GM19438 (cell line): ENCODE measurements at regions not wholly inside any gene's neighbourhood (a gene's known extent, or its start where the extent isn't known, plus 50 kb on each side); places are given as distances from the start of the nearest gene placed in this dataset.

Experiments used
- ATAC-seq: cut with Tn5 transposase; IDR thresholded peaks from one replicate; pipeline ENCODE4 v1.9.1; 2021; ENCODE audit warnings: low read depth; ENCODE audit not compliant: unreplicated experiment

DNA sequence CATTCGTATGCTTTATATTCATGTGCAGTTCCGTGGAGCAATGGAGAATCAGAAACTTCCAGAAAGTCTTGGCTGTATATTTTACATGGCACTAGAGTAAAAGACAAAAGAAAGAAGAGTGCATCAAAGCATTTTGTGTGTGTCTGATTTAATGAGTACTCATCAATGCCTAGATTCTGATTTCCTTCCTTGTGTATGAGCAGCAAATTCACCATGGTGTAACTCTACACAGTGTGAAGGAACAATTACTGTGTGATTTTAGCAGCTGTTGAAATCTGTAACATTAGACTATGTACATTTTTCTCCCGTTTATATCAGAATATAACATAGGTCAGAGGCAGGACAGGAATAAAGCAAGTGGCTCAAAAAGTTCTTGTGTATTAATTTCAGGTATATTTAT, 102.0 kb upstream of the TSC22D2 start:
- ATAC-seq = no peak

GRCh38 chr3:150303768-150304167, 104.3 kb upstream of the TSC22D2 start:
- no peak for ATAC-seq

GRCh38 chr3:150302246-150302645, 105.9 kb upstream of the TSC22D2 start:
- no peak for ATAC-seq

DNA sequence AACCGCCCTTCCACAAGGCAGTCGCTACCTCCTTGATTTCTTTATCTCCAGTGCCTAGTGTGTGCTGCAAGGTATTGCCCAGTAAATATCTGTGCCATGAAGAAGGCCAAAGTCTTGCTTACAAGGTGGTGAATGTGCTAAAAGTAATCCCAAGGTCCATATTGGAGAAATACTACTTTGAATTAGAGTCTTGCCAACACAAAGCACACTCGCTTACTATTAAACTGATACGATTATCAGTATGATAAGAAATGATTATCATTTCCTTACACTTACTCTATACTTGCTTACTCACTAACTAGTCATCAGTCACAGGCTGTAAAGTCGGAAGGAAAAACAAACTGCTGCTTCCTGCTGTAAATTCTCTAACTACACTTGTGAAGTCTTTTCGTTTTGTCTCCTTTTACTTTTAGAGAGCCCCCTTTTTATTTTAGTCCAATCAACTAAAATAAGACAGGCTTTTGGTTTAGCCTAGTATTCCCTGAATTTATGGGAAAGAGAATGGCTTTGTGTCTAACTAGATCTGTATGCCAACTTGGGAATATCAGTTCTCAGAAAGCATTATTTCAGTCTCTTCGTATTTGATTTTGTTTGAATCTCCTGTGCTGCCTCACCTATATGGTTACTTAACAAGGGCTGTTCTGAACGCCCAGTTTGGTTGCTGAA, 107.1 kb upstream of the TSC22D2 start:
- no peak for ATAC-seq

GRCh38 chr3:150300388-150300787, 107.7 kb upstream of the TSC22D2 start:
- ATAC-seq = no peak

- ATAC-seq = no peak
These were observed 108.9 kb upstream of the TSC22D2 start for GRCh38 chr3:150299201-150299600.

DNA sequence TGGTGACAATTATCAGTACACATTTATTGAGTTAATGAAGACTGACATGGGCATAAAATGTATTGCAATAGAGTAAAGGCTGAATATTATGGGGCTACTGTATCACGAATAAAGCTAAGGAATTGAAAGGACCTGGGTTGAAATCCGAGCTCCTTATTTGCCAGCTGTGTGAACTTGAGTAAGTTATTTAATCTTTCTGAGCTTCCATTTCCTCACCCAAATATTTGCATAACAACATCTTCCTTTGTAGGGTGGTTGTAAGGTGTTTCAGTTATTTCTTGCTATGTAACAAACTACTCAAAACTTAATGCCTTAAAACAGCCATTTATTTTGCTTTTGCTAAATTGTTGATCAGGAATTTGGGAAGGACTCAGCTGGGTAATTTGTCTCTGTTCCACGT, 111.1 kb upstream of the TSC22D2 start:
- no peak for ATAC-seq

DNA sequence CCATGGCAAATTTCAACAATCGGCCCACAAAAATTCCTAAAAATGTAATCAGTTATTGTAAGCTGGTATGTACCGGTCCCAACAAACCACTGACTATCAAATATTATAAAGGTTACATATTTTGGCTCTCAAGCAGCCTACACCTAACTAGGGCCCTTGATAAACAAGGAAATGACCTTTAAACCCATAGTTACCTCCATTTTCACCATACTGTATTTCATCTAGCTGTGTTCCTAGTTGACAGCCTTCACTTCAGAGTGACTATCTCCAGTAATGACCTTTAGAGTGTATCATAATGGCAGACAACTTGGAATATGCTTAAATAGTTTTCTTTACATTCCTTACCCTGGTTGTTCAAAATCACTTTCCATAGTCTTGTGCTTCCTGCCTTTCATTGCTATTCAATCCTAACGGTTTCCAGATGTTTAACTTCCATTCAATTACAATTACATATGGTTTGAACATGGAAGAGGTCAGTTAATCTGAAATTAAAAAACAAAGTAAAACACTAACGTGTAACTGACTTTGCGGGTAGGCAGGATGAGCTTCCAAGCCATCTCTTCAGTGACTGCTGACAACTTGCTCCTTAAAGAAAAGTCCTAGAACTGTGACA, 111.9 kb upstream of the TSC22D2 start:
- no peak for ATAC-seq

DNA sequence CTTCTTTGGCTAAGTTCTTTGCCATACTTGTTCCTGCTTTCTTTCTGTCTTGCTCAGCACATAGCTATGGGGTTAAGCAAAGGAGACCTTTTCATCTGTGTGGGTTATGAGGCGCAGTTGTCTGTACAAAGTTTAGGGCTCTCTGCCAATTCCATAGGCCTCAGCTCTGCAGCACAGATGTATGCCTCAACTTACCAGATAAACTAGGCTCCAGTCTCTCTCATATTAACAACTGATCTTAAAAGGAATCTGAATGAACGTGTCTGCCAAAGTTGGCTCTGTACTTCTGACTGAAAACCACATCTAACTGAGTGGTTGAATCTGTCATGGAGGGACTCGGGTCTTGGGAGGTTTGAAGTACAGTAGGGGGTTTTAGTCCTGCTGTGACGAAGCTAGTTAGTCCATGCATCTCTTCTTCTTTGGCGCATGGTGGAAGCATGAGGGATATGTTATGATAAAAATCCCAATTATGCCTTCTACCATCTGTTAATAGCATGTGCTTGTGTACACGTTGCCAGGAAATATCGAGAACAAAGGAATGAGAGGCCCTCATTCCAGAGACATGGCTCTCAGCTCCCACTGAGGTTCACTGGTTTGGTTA, 114.6 kb upstream of the TSC22D2 start:
- no peak for ATAC-seq

DNA sequence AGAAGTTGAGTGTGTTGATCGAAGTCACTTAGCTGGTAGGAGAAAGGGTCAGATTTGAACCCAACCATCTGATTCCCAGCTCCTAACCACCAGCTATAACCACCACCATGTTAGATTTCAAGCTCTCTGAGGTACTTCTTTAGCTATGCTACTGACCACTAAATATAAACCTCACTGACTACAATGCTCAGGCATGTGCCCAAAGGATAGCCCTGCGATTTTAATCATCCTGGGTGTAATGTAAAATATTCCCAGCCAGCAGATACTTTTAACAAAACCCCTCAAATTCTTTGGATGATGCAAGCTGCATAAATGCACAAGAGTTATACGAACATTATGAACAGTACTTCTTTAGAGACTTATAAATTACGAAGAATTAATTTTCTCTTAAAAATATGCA, 115.2 kb upstream of the TSC22D2 start:
- ATAC-seq = no peak

GRCh38 chr3:150291515-150291914, 116.6 kb upstream of the TSC22D2 start:
- ATAC-seq = no peak

GRCh38 chr3:150286390-150287147, 121.5 kb upstream of the TSC22D2 start:
- peak; percentile 86 for ATAC-seq

- no peak for ATAC-seq
These were observed 122.5 kb upstream of the TSC22D2 start for GRCh38 chr3:150285601-150286000.

- no peak for ATAC-seq
These were observed 129.2 kb upstream of the TSC22D2 start for GRCh38 chr3:150278843-150279381.

- no peak for ATAC-seq
These were observed 129.9 kb upstream of the TSC22D2 start for GRCh38 chr3:150278195-150278594.

DNA sequence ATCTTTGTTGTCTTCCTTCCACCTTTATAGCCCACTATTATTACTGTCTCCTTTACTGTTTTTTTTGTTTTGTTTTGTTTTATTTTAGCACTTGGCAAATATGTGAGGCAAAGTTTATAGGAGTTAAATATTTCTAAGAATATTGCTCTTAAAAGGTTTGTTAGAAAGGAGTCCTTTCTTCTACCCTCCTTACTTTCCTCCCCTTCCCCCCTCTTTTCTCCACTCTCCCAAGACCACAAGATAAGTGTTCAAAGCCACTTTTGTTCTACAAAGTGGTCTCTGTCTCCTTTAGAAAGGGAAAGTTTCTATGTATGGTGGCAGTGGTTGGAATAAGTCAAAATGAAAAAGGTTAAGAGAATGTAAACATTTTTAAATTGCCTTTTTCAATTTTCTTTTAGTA, 130.7 kb upstream of the TSC22D2 start:
- no peak for ATAC-seq

GRCh38 chr3:150275941-150276340, 132.2 kb upstream of the TSC22D2 start:
- no peak for ATAC-seq

- no peak for ATAC-seq
These were observed 133.7 kb upstream of the TSC22D2 start for GRCh38 chr3:150274372-150274771.

- no peak for ATAC-seq
These were observed 134.7 kb upstream of the TSC22D2 start for GRCh38 chr3:150273396-150273795.

DNA sequence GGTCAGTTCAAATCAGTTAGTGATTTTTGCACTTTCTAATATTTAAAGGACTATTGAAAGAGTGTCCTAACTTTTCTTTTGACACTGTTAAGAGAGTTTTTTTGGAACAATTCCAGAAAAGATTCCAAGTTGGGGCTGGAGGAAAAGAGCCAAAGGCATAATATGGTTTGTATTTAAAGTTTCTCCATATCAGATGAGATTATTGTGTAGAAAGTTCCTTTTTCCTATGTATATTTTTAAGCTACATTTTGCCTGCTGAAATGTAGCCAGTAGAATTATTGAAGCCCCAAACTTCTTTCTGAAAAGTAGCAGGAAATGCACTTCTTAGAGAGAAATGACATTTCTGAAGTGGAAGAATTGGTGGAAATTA, 136.5 kb upstream of the TSC22D2 start:
- ATAC-seq = no peak

DNA sequence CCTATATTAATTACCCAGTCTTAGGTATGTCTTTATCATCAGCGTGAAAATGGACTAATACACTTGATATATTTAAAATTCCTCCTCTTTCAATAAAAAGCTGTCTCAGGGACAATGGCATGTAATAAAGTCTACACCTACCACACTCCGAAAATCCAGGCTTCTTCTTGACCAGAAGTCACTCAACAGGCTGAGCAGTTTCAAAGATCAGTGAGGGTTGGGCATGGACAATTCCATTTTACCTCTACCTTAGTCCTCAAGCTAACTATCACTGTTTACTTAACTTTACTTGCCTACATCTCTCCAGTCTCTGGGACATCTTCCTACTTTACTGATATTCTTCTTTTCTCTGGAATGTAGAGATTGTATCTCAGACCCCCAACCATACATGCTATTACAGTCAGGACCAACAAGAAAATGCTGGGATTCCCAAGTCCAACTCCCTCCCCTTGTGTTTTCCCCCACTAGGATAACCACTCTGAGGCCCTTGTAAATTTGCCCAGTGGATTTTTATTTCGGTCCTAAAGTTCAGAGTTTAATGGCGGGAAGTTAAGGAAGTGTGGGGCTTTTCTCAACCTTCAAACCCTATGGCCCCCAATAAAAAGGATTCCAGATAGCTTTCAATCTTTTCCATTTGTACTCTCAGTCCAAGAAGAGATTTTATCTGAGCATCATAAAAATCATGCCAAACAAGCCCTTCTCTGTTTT, 137.1 kb upstream of the TSC22D2 start:
- ATAC-seq = no peak
